Spinal cord (tissue), 9 donors: ENCODE measurements at regions not wholly inside any gene's neighbourhood (a gene's known extent, or its start where the extent isn't known, plus 50 kb on each side); places are given as distances from the start of the nearest gene placed in this dataset.

Source experiments
- DNase-seq, 6 donors: peaks; one replicate each; pipeline versions ENCODE4 v3.0.0 to v3.0.0-alpha.2; 2013 to 2015; ENCODE audit warnings: low spot score in 6 of 6, low read depth in 4 of 6
- H3K27ac ChIP-seq: one replicate; pipeline ENCODE4 v1.5.1; 2013; ENCODE audit warnings: low read depth, low read length, control low read depth
- H3K27me3 ChIP-seq: one replicate; pipeline ENCODE4 v1.6.1; 2013; ENCODE audit warnings: low read length; ENCODE audit not compliant: control insufficient read depth, insufficient read depth
- H3K36me3 ChIP-seq: one replicate; pipeline ENCODE4 v1.6.1; 2013; ENCODE audit warnings: low read length; ENCODE audit not compliant: control insufficient read depth, insufficient read depth
- H3K4me1 ChIP-seq: one replicate; pipeline ENCODE4 v1.6.1; 2013; ENCODE audit warnings: low read length; ENCODE audit not compliant: control insufficient read depth, insufficient read depth
- H3K4me3 ChIP-seq: one replicate; pipeline ENCODE4 v1.5.1; 2013; ENCODE audit warnings: low read depth, low read length, control low read depth
- H3K9me3 ChIP-seq: one replicate; pipeline ENCODE4 v1.6.1; 2013; ENCODE audit warnings: low read length; ENCODE audit not compliant: control insufficient read depth, insufficient read depth
- WGBS: methylation state at CpG from one replicate; pipeline ENCODE4 v1.1.5; 2013; ENCODE audit warnings: missing lambda C conversion rate; ENCODE audit not compliant: insufficient coverage; 5-methylcytosine and 5-hydroxymethylcytosine counted together
- donor health status: healthy.

DNA sequence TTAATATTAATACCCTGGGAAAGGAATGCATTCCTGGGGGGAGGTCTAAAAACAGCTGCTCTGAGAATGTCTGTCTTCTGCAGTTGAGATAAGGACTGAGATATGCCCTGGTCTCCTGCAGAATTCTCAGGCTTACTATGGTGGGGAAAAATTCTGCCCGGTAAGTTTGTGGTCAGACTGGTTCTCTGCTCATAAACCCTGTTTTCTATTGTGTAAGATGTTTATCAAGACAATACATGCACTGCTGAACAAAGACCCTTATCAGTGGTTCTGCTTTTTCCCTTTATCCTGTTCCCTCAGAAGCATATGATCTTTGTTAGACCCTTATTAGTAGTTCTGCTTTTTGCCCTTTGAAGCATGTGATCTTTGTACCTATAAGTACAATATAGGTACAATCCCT lies 494.6 kb downstream of the CNTN6 start:
- no peaks in the 10 kb centered on the region for H3K36me3 ChIP-seq
- H3K4me3 ChIP-seq: no peak overlapping the region
- H3K9me3 ChIP-seq: no peaks in the 10 kb centered on the region
- no peaks in the 10 kb centered on the region for H3K27me3 ChIP-seq
- no peaks in the 10 kb centered on the region for H3K4me1 ChIP-seq
- H3K27ac ChIP-seq: no peak overlapping the region
- WGBS: 80% methylated on average over 1 of the region's 1 CpG
- no peak for DNase-seq

DNA sequence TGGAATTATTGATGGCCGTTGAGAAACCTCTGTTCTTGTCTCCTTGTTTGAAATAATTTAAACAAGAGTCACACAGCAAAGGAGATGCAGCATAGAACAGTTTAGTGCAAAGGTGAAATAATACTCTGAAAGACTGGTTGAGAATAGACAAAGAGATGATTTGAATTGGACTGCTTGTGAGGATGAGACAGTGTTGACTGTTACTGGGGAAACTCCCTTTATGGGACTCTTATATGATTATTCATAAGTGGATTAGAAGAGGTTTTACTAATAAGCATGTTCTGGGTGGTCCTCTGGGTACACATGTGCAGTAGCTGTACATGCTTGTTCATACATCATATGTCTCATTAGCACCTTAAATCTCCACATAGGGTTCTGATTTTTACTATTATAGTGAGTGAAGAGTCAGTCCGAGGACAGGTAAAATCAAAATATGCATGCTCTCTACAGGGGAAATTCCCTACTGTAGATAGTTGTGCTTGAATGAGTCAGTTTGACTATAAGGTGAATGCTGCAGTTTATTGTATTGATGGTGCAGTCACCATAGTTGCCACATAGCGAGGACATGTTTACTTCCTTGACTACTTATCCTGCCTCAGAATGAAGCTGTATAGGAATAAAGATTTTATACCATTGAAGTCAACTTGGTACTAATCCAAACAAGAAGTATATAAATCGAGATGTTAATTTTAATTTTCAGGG lies 498.7 kb downstream of the CNTN6 start:
- H3K9me3 ChIP-seq: no peaks in the 10 kb centered on the region
- no peaks in the 10 kb centered on the region for H3K36me3 ChIP-seq
- H3K4me3 ChIP-seq: no peak overlapping the region
- 0% methylated on average over 1 of the region's 4 CpGs for whole genome bisulfite sequencing
- no peak overlapping the region for H3K27ac ChIP-seq
- H3K4me1 ChIP-seq: no peaks in the 10 kb centered on the region
- no peaks in the 10 kb centered on the region for H3K27me3 ChIP-seq
- DNase-seq: no peak

DNA sequence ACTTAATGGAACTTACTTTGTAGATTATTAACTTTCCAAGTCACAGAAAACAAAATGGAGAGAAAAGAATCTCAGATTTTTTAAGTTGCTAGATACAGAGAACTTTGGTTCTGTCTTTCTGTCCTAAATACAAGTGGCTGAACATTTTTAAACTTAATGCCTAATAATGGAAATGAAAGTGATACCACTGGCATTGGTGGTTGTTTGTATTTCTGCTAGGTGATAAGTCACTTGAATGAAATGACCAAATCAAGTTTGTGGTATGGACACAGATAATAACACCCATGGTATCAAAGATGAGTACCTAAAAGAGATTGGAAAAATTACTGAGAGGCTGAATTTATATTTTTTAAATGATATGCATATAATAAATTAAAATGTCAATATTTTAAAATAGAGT lies 502.1 kb downstream of the CNTN6 start:
- Histone ChIP-seq H3K27me3 (no peaks in the 10 kb centered on the region), H3K4me3 (no peak overlapping the region), H3K36me3 (no peaks in the 10 kb centered on the region), H3K4me1 (no peaks in the 10 kb centered on the region), H3K9me3 (no peaks in the 10 kb centered on the region), H3K27ac (no peak overlapping the region)
- no peak for DNase-seq

DNA sequence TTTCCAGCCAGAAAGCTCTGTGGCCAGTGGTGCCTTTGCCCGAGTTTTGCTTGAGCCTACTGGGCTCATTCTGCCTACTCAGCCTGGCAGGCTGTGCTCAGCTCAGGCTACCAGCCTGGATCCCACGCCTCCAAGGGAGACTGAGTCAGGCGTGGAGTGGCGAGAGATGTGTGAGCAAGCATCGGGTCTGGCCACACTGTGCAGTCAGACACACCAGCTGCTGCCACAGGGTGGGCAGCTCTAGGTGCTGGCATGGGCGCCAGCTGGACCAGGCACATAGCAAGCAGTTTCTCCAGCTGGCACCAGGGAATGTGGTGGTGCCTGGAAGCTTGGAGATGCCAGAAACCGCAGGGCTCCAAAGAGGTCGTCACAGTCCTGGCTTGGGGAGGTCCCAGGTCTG lies 498.5 kb upstream of the CNTN4 start:
- 83% methylated on average over 8 of the region's 8 CpGs for WGBS
- H3K27ac ChIP-seq: no peak overlapping the region

DNA sequence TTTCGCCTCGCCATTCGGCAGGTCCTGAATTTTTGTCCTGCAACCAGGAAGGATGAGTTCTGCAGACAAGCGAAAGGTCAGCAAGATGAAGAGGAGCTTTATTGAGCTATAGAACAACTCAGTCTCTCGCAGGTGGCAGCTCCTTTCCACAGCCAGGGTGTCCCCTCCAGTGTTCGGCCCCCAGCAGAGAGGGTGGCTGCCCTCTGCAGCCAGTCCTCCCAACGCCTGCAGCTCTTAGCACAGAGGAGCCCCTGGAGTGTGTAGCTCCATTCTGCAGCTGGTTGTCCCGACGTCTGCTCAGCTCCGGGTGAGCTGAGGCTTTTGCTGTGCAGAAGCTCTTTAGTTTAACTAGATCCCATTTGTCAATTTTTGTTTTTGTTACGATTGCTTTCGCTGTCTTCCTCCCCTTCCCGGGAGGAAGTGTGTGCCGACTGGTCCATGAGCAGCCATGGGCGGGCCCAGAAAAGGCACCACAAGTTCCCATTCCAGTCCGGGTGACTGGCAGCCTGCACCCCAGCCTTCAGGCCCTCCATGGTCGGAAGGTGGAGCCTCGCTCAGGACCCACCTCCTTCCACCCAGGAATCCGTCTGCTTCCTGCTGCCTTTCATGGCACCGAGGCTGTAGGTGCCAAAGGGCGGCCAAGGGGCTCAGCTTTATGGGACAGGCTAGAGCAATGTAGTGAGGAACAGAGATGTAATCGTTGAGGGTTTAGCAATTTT lies 497.8 kb upstream of the CNTN4 start:
- Histone ChIP-seq H3K27me3 (no peaks in the 10 kb centered on the region), H3K4me3 (no peak overlapping the region), H3K9me3 (no peaks in the 10 kb centered on the region), H3K36me3 (no peaks in the 10 kb centered on the region), H3K27ac (no peak overlapping the region), H3K4me1 (no peaks in the 10 kb centered on the region)
- 97% methylated on average over 22 of the region's 22 CpGs for WGBS
- no peak for DNase-seq

More for the DNA sequence above, 498.5 kb upstream of the CNTN4 start:
- no peaks in the 10 kb centered on the region for H3K36me3 ChIP-seq
- no peaks in the 10 kb centered on the region for H3K9me3 ChIP-seq
- no peaks in the 10 kb centered on the region for H3K27me3 ChIP-seq
- no peak for DNase-seq
- H3K4me3 ChIP-seq: no peak overlapping the region
- H3K4me1 ChIP-seq: no peaks in the 10 kb centered on the region

DNA sequence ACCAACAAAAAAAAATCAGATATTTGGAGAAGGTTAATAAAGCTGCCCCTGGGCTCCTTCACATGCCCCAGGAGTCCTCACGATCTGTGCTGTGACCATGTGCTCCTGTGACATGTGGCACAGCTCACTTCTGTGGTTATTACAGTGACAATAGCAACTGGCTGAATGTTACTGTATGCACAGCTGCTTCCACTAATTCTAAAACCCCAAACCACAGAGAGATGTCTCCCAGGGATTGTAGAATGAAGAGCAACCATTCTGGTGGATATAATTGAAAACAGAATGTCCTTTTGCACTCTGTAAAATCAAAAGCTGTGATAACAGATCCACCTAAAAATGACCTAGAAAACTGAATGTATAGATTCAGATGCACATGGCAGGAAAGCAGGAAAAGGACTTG lies 489.2 kb upstream of the CNTN4 start:
- Histone ChIP-seq H3K4me3 (no peak overlapping the region), H3K36me3 (no peaks in the 10 kb centered on the region), H3K27me3 (no peaks in the 10 kb centered on the region), H3K9me3 (no peaks in the 10 kb centered on the region), H3K27ac (no peak overlapping the region), H3K4me1 (no peaks in the 10 kb centered on the region)
- DNase-seq: peak in 4 of 6 donors; percentile 4 to 82 (median 22)
- WGBS: no CpG with 5 or more reads among the region's 1 CpG

DNA sequence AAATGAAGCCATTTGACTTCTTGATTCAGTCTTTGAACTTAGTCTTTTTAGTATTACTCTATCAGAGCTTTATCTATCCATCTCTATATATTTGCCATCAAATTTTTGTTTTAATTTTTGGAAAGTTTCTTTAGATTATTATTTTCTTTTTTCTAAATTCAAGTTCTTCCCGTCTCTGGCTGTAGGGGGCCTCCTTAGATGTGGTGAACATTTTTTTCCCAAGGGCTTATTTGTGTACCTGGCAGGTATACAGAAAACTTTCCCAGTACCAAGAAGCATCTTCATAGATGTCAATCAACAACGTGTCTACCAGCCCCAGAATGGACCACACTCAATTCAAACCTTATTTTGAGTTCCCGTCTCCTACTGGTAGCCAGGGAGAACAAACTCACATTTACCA lies 486.8 kb upstream of the CNTN4 start:
- Histone ChIP-seq H3K4me1 (no peaks in the 10 kb centered on the region), H3K27me3 (no peaks in the 10 kb centered on the region), H3K4me3 (no peak overlapping the region), H3K36me3 (no peaks in the 10 kb centered on the region), H3K27ac (no peak overlapping the region), H3K9me3 (no peaks in the 10 kb centered on the region)
- no peak for DNase-seq
- WGBS: 59% methylated on average over 2 of the region's 3 CpGs

DNA sequence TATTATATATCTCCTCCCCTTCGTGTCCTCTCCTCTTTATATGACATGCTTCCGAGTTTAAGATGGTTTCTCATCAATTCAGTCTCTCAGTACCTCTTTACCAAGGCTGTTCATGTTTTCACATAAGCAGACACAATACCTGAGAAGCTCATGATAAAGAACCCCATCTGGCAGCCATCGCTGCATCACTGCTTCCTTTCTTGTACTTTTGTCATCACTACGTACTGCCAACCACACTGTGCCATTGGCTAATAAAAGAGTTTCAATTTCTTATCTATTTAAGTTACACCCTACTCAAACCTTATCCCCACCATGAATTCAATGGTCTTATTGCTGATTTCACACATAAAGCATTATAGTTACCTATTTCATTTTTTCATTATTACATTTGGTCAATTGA lies 484.7 kb upstream of the CNTN4 start:
- Histone ChIP-seq H3K27me3 (no peaks in the 10 kb centered on the region), H3K36me3 (no peaks in the 10 kb centered on the region), H3K27ac (no peak overlapping the region), H3K9me3 (no peaks in the 10 kb centered on the region), H3K4me1 (no peaks in the 10 kb centered on the region), H3K4me3 (no peak overlapping the region)
- 85% methylated on average over 4 of the region's 4 CpGs for WGBS
- no peak for DNase-seq

DNA sequence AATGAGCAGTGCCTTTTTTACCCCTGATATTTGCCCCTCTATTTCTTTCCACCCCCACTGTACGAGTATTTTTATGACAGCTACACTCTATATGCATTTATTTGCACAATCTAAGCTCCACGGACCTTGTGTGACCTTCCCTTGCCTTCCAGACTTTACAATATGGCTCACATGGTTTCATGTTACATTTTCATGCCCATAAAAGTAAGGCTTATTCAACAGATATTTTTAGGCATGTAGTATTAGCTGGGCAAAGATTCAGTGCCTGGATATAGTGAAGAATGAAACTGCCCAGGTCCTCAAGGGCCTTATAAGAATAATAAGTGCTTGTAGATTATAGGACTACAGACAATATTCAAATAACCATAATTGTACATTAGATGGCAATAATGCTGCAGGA lies 481.9 kb upstream of the CNTN4 start:
- Histone ChIP-seq H3K27ac (no peak overlapping the region), H3K36me3 (no peaks in the 10 kb centered on the region), H3K4me1 (no peaks in the 10 kb centered on the region), H3K4me3 (no peak overlapping the region), H3K9me3 (no peaks in the 10 kb centered on the region), H3K27me3 (no peaks in the 10 kb centered on the region)
- WGBS: 63% methylated on average over 2 of the region's 2 CpGs
- DNase-seq: peak in 1 of 6 donors; percentile 41

DNA sequence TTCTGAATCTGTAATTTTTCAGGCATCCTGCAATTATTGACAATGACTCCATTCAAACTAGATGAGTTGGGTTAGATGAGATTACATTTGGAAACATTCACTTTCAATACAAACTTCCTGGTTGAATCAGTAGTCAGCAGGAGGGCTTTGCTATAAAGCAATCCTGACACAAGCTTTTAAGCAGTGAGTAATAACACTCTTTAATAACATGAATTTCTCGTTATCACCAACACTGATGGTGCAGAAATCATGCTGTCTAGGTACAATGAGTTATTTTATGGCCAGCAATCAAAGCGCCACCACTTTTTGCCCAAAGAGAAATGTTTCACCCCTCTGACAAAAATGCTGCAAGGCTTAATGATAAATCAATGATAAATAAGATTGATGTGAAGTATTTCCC lies 474.8 kb upstream of the CNTN4 start:
- H3K9me3 ChIP-seq: no peaks in the 10 kb centered on the region
- H3K36me3 ChIP-seq: no peaks in the 10 kb centered on the region
- H3K4me3 ChIP-seq: no peak overlapping the region
- H3K27ac ChIP-seq: no peak overlapping the region
- WGBS: no CpG with 5 or more reads among the region's 2 CpGs
- H3K4me1 ChIP-seq: no peaks in the 10 kb centered on the region
- peak in 1 of 6 donors; percentile 56 for DNase-seq
- no peaks in the 10 kb centered on the region for H3K27me3 ChIP-seq
